ENCODE measurements at regions not wholly inside any gene's neighbourhood (a gene's known extent, or its start where the extent isn't known, plus 50 kb on each side); places are given as distances from the start of the nearest gene placed in this dataset.

- TF ChIP-seq POLR2AphosphoS5 (IDR thresholded peaks at IDR 0.05; ENCODE audit: low read depth, low read length) (no peak), REST (IDR thresholded peaks at IDR 0.05; ENCODE audit: insufficient read depth in 1 of 2, low read depth in 2 of 2, low read length in 2 of 2) (no peak), TAF1 (IDR thresholded peaks at IDR 0.05; ENCODE audit: borderline replicate concordance, insufficient read depth, low read length) (no peak), SIN3A (IDR thresholded peaks at IDR 0.05; ENCODE audit: borderline replicate concordance, insufficient read depth, low read length) (no peak), FOXP2 (optimal IDR thresholded peaks at IDR 0.05; ENCODE audit: borderline replicate concordance, extremely low read depth, extremely low read length, insufficient read depth) (no peak)
Measured at GRCh38 chr9:80375477-80375876, 803.7 kb downstream of the TLE4 start.
